Activated naive CD8-positive, alpha-beta T cell treated with anti-CD3 and anti-CD28 coated beads, Interleukin-2, amount 50 U/mL, for 24 hours (primary cell): ENCODE measurements at regions not wholly inside any gene's neighbourhood (a gene's known extent, or its start where the extent isn't known, plus 50 kb on each side); places are given as distances from the start of the nearest gene placed in this dataset.

Experiments
- ATAC-seq: fragments of 150-1000 bp; cut with Tn5 transposase; one replicate; pipeline ENCODE4 v1.10.0; 2021
- DNase-seq: peaks from one replicate; pipeline ENCODE4 v3.0.0; 2021
- H3K27ac Mint-ChIP-seq: one replicate; pipeline ENCODE4 v1.8.0; 2021; ENCODE audit warnings: mild to moderate bottlenecking, mixed read lengths
- H3K27me3 Mint-ChIP-seq: one replicate; pipeline ENCODE4 v1.8.0; 2021; ENCODE audit warnings: mixed read lengths
- H3K36me3 Mint-ChIP-seq: one replicate; pipeline ENCODE4 v1.8.0; 2021; ENCODE audit warnings: low read depth, mixed read lengths
- H3K4me1 Mint-ChIP-seq: one replicate; pipeline ENCODE4 v1.8.0; 2021; ENCODE audit warnings: mixed read lengths
- H3K4me3 Mint-ChIP-seq: one replicate; pipeline ENCODE4 v1.8.0; 2021; ENCODE audit warnings: mild to moderate bottlenecking, moderate library complexity, mixed read lengths
- H3K9me3 Mint-ChIP-seq: one replicate; pipeline ENCODE4 v1.8.0; 2021; ENCODE audit warnings: mixed read lengths

GRCh38 chr4:1511441-1512041 is 105.3 kb upstream of the NKX1-1 start:
- DNase-seq (peak; percentile 30), ATAC-seq (peak; percentile 85)
- Mint-ChIP-seq H3K36me3 (no peaks in the 10 kb centered on the region), H3K4me3 (peak overlapping the region; percentile 19), H3K9me3 (no peaks in the 10 kb centered on the region), H3K4me1 (no peaks in the 10 kb centered on the region), H3K27ac (peak overlapping the region; percentile 87), H3K27me3 (peaks cover 4% of the 10 kb centered on the region)

- DNase-seq: no peak
- peaks cover 3% of the 10 kb centered on the region for H3K27me3 Mint-ChIP-seq
- no peaks in the 10 kb centered on the region for H3K36me3 Mint-ChIP-seq
- H3K27ac Mint-ChIP-seq: no peak overlapping the region
- no peaks in the 10 kb centered on the region for H3K9me3 Mint-ChIP-seq
- no peak for ATAC-seq
- H3K4me3 Mint-ChIP-seq: no peak overlapping the region
- H3K4me1 Mint-ChIP-seq: no peaks in the 10 kb centered on the region
Measured at GRCh38 chr4:1510931-1511330, 104.7 kb upstream of the NKX1-1 start.

DNA sequence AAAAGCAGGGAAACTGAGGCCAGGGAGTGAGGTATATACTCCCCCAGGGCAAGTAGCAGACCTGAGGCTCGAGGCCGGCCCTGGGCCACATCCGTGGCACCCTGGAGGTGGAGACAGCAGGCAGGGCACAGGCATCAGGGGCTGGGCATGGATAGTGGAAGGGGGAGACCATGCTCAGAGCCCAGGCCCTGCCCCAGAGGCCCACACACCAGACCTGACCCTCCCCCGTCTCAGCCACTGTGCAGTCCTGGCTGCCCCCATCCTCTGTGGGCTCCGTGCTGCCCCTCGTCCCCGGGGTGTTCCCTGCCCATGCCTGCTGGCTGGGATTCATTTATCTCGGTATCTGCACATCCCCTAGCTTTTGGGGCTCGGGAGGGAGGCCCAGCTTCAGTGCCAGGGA is 103.1 kb upstream of the NKX1-1 start:
- DNase-seq: no peak
- no peaks in the 10 kb centered on the region for H3K4me1 Mint-ChIP-seq

DNA sequence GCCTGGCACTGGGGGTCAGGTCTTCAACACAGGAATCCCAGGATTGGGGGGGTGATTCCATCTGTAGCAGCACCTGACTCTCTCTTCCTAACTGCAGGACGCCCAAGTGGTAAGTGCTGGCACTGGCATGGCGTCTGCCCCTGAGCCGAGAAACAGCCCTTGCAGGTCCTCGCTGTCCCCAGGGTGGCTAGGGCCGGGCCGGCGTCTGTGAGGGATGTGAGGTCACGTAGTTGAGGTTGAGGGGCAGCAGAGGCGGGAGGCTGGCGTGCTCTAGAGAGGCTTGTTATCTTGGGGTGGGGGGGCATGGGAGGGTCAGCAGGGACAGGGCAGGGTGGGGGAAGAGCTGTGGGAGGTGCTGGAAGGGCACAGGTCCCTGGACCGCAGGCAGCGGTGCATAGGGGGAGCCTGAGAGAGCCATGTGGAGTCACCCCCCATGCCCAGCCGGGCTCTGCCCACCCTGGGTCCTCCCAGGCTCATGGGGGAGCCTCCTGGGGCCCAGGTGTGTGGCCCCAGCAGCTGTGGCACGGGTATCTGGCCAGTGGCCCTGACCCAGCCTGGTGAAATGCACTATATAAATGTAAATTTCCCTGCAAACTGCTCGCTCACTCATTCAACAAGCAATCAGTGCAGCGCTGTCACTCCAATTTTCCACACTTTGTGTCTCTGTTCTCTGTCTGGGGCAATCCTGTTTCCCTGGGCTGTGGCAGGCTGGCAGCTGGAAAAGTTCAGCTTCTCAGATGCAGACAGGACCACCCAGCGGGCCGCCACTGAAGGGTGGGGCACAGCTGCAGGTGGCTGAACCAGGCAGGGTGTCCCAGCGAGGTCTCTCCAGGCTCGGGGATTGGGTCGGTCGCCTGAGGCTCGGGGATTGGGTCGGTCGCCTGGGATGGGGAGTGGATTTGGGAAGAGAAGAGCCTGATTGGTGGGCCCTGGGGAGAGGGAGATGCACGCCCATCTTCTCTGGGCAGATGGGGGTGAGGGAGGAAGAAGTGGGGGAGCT is 102.2 kb upstream of the NKX1-1 start:
- Mint-ChIP-seq H3K27ac (no peak overlapping the region), H3K36me3 (no peaks in the 10 kb centered on the region), H3K4me1 (no peaks in the 10 kb centered on the region), H3K4me3 (no peak overlapping the region), H3K27me3 (peaks cover 4% of the 10 kb centered on the region), H3K9me3 (no peaks in the 10 kb centered on the region)
- no peak for ATAC-seq
- DNase-seq: no peak

More for the DNA sequence above, 103.1 kb upstream of the NKX1-1 start:
- Mint-ChIP-seq H3K36me3 (no peaks in the 10 kb centered on the region), H3K9me3 (no peaks in the 10 kb centered on the region), H3K4me3 (no peak overlapping the region), H3K27me3 (peaks cover 4% of the 10 kb centered on the region), H3K27ac (no peak overlapping the region)
- ATAC-seq: no peak

DNA sequence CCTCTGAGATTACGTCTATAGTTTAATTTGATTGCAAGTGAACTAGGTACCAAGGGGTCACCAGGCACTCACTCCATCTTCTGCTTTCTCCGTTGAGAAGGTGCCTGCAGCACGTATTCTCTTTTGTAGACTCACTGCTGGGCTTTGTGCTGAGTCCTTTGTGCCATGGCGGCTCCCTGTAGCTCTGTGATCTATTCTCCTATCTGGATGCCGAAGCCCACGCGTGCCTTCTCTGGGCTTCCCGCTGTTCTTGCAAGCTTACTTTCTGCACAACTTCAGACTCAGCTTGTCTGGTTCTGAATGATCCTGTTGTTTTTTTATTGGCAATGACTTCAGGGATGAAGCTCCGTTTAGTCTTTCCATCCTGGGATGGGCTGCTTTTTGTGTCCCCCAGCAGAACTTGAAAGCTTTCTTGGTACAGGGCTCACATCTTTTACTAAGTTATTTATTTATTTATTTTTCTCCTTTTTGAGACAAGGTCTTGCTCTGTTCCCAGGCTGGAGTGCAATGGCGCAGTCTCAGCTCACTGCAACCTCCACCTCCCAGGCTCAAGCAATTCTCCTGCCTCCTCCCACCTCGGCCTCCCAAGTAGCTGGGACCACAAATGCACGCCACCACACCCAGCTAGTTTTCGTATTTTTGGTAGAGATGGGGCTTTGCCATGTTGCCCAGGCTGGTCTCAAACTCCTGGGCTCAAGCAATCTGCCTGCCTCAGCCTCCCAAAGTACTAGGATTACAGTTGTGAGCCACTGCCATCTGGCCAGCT is 100.9 kb upstream of the NKX1-1 start:
- no peak overlapping the region for H3K27ac Mint-ChIP-seq
- no peaks in the 10 kb centered on the region for H3K4me1 Mint-ChIP-seq
- peaks cover 4% of the 10 kb centered on the region for H3K27me3 Mint-ChIP-seq
- no peaks in the 10 kb centered on the region for H3K36me3 Mint-ChIP-seq
- ATAC-seq: no peak
- DNase-seq: no peak
- H3K4me3 Mint-ChIP-seq: no peak overlapping the region
- H3K9me3 Mint-ChIP-seq: no peaks in the 10 kb centered on the region

- H3K36me3 Mint-ChIP-seq: no peaks in the 10 kb centered on the region
- no peak for DNase-seq
- ATAC-seq: no peak
- H3K4me1 Mint-ChIP-seq: no peaks in the 10 kb centered on the region
- H3K4me3 Mint-ChIP-seq: no peak overlapping the region
- peaks cover 1% of the 10 kb centered on the region for H3K27me3 Mint-ChIP-seq
- no peak overlapping the region for H3K27ac Mint-ChIP-seq
- no peaks in the 10 kb centered on the region for H3K9me3 Mint-ChIP-seq
Measured at GRCh38 chr4:1505511-1506460, 99.5 kb upstream of the NKX1-1 start.

GRCh38 chr4:1504595-1505500 is 98.6 kb upstream of the NKX1-1 start:
- H3K9me3 Mint-ChIP-seq: no peaks in the 10 kb centered on the region
- DNase-seq (no peak), ATAC-seq (no peak)
- no peak overlapping the region for H3K4me3 Mint-ChIP-seq
- H3K4me1 Mint-ChIP-seq: no peaks in the 10 kb centered on the region
- no peak overlapping the region for H3K27ac Mint-ChIP-seq
- peaks cover 1% of the 10 kb centered on the region for H3K27me3 Mint-ChIP-seq
- no peaks in the 10 kb centered on the region for H3K36me3 Mint-ChIP-seq

GRCh38 chr4:1503583-1504471 is 97.6 kb upstream of the NKX1-1 start:
- Mint-ChIP-seq H3K4me1 (no peaks in the 10 kb centered on the region), H3K4me3 (no peak overlapping the region), H3K27me3 (peaks cover 1% of the 10 kb centered on the region), H3K27ac (no peak overlapping the region), H3K9me3 (no peaks in the 10 kb centered on the region), H3K36me3 (no peaks in the 10 kb centered on the region)
- no peak for DNase-seq
- no peak for ATAC-seq

- Mint-ChIP-seq H3K27ac (no peak overlapping the region), H3K4me1 (no peaks in the 10 kb centered on the region), H3K36me3 (no peaks in the 10 kb centered on the region), H3K4me3 (no peak overlapping the region), H3K27me3 (peaks cover 1% of the 10 kb centered on the region), H3K9me3 (no peaks in the 10 kb centered on the region)
- DNase-seq: no peak
- ATAC-seq: no peak
Measured at GRCh38 chr4:1502976-1503375, 96.7 kb upstream of the NKX1-1 start.

DNA sequence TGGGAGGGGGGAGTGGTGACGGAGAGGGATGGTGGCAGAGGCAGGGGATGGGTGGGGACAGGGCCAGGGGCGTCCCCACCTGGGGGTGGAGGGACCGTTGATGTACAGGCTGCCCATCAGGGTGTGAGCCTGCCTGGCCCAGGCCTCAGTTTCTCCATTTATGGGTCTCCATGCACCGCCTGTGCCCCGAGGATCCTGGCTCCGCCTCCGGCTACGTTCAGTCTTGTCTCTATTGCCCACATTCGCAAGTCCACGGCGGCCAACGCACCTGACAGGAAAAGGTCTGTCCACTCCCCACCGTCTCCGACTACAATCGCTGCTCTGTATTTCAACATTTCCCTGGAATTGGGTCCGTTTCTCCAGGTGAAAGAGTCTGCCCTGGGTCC is 96.3 kb upstream of the NKX1-1 start:
- ATAC-seq (no peak), DNase-seq (no peak)
- Mint-ChIP-seq H3K36me3 (no peaks in the 10 kb centered on the region), H3K4me1 (no peaks in the 10 kb centered on the region), H3K27me3 (peaks cover 1% of the 10 kb centered on the region), H3K27ac (no peak overlapping the region), H3K9me3 (no peaks in the 10 kb centered on the region), H3K4me3 (no peak overlapping the region)

DNA sequence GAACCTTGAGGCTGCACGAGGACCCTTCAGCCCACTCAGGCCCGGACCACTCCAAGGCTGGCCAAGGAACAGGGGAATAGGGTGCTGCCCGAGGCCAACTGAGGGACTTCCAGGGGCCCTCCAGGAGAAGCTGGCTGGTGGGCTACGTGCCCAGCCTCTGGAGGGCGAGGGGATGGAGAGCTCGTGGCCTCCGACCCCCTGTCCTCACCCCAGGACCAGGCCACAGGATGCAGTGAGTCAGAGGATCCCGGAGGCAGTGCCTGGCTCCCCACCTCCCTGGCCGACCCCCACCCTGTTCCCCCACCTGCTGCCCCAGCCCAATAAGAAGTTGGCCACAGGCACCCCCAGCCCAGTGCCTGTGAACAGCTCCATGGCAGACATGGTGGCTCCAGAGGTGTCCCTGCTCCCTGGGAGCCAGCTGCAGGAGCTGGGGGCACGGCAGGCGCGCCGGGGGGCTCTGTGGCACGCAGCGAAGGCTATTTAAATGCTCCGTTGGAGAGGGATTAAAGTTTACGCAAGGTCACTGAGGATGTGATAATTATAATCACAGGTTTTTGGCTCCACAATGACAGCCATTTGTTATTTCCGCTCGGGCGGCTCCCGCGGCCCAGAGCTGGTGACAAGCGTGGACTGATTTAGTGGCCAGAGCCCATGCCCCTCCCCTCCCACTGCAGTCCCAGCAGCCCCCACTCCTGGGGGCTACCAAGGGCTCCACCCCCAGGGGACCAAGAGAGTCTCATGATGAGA is 95.7 kb upstream of the NKX1-1 start:
- Mint-ChIP-seq H3K9me3 (no peaks in the 10 kb centered on the region), H3K27ac (no peak overlapping the region), H3K4me1 (no peaks in the 10 kb centered on the region), H3K36me3 (no peaks in the 10 kb centered on the region), H3K27me3 (peaks cover 1% of the 10 kb centered on the region), H3K4me3 (no peak overlapping the region)
- ATAC-seq: no peak
- DNase-seq: no peak
